ENCODE measurements at regions not wholly inside any gene's neighbourhood (a gene's known extent, or its start where the extent isn't known, plus 50 kb on each side); places are given as distances from the start of the nearest gene placed in this dataset.

DNA sequence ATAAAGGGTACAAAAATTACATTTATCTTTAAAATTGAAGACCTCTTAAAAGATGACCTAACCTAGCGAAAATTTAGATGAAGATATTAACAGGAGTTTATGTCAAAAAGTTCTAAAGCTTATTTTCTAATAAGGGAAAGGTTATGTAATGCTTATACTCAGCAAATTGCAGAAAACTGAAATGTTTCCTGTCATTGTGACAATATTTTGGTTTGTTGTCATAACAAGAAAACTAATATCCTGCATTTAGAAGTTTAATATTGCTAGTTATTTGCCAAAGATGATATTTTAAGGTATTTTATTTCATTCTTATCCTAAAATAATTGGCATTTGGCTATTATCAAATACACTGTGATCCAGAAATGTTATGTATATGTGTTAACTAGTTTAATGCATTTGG, 294.5 kb downstream of the C3orf38 start:
- ChIA-PET POLR2A (no interaction called here), CTCF (no interaction called here)
- H3K4me1 ChIP-seq (ENCODE audit: control insufficient read depth, insufficient read depth, low read length) = no peaks in the 10 kb centered on the region
- no peak overlapping the region for H3K27ac ChIP-seq (ENCODE audit: extremely low read depth, low read depth, low read length)
- H3K4me3 ChIP-seq (ENCODE audit: low read depth, low read length) = no peak overlapping the region
- TF ChIP-seq ZNF155 (tag by site-specific recombination; IDR thresholded peaks at IDR 0.05) (no peak), ZNF610 (tag by site-specific recombination; IDR thresholded peaks at IDR 0.05; ENCODE audit: borderline replicate concordance) (no peak), ZNF138 (tag by site-specific recombination; IDR thresholded peaks at IDR 0.05; ENCODE audit: borderline replicate concordance) (no peak), ZNF146 (tag by site-specific recombination; IDR thresholded peaks at IDR 0.05) (no peak), GLI2 (tag by site-specific recombination; IDR thresholded peaks at IDR 0.05; ENCODE audit: borderline replicate concordance, low read depth) (no peak)
- H3K9me3 ChIP-seq (ENCODE audit: control insufficient read depth, insufficient read depth, low read depth, low read length) = no peaks in the 10 kb centered on the region
- no peaks in the 10 kb centered on the region for H3K36me3 ChIP-seq (ENCODE audit: control insufficient read depth in 2 of 2, insufficient read depth in 1 of 2, low read length in 2 of 2)

DNA sequence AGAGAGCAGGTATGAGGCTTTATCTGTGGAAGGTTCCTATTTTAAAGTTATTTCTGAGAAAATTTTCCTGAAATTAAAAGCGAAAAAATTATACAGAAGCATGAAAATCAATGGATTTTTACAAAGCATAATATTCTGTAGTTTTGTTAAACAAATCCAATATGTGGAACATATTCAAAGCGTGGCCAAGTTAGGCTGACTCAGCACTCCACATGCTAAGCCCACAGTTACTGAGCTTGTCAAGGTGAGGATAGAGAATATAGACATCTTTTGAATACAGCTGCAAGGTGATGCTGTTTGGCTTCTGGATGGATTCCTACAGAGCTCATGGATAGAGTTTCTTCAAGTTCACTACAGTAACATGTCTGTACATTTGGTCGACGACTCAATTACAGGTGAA, 302.5 kb downstream of the C3orf38 start:
- CTCF ChIA-PET = no interaction called here
- no peaks in the 10 kb centered on the region for H3K9me3 ChIP-seq (ENCODE audit: control insufficient read depth, insufficient read depth, low read depth, low read length)
- H3K36me3 ChIP-seq (ENCODE audit: control insufficient read depth in 2 of 2, insufficient read depth in 1 of 2, low read length in 2 of 2) = no peaks in the 10 kb centered on the region
- H3K27ac ChIP-seq (ENCODE audit: extremely low read depth, low read depth, low read length) = no peak overlapping the region
- no peaks in the 10 kb centered on the region for H3K4me1 ChIP-seq (ENCODE audit: control insufficient read depth, insufficient read depth, low read length)
- TF ChIP-seq ZBTB48 (tag by site-specific recombination; IDR thresholded peaks at IDR 0.05) = no peak
- no peak for TF ChIP-seq GLIS2 (tag by site-specific recombination; IDR thresholded peaks at IDR 0.05)
- TF ChIP-seq, protein P1, sequence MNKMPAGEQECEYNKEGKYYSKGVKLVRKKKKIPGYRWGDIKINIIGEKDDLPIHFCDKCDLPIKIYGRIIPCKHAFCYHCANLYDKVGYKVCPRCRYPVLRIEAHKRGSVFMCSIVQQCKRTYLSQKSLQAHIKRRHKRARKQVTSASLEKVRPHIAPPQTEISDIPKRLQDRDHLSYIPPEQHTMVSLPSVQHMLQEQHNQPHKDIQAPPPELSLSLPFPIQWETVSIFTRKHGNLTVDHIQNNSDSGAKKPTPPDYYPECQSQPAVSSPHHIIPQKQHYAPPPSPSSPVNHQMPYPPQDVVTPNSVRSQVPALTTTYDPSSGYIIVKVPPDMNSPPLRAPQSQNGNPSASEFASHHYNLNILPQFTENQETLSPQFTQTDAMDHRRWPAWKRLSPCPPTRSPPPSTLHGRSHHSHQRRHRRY (tag by site-specific recombination; IDR thresholded peaks at IDR 0.05) = no peak
- no peak for TF ChIP-seq ZNF302 (tag by site-specific recombination; IDR thresholded peaks at IDR 0.05; ENCODE audit: low read depth)
- TF ChIP-seq, protein P2, sequence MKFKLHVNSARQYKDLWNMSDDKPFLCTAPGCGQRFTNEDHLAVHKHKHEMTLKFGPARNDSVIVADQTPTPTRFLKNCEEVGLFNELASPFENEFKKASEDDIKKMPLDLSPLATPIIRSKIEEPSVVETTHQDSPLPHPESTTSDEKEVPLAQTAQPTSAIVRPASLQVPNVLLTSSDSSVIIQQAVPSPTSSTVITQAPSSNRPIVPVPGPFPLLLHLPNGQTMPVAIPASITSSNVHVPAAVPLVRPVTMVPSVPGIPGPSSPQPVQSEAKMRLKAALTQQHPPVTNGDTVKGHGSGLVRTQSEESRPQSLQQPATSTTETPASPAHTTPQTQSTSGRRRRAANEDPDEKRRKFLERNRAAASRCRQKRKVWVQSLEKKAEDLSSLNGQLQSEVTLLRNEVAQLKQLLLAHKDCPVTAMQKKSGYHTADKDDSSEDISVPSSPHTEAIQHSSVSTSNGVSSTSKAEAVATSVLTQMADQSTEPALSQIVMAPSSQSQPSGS (tag by site-specific recombination; IDR thresholded peaks at IDR 0.05; ENCODE audit: low read depth) = no peak
- no peak for TF ChIP-seq ZNF621 (tag by site-specific recombination; IDR thresholded peaks at IDR 0.05)
- TF ChIP-seq ZNF391 (tag by site-specific recombination; IDR thresholded peaks at IDR 0.05; ENCODE audit: borderline replicate concordance, low read depth) = no peak
- no peak for TF ChIP-seq ZNF416 (tag by site-specific recombination; IDR thresholded peaks at IDR 0.05)
- TF ChIP-seq ZNF558 (tag by site-specific recombination; IDR thresholded peaks at IDR 0.05) = no peak
- TF ChIP-seq ZNF843 (tag by site-specific recombination; IDR thresholded peaks at IDR 0.05) = no peak
- TF ChIP-seq ZNF146 (tag by site-specific recombination; IDR thresholded peaks at IDR 0.05) = no peak
- TF ChIP-seq TRIM28 (IDR thresholded peaks at IDR 0.05; ENCODE audit: borderline replicate concordance, low read length) = no peak
- TF ChIP-seq ZNF174 (tag by site-specific recombination; IDR thresholded peaks at IDR 0.05) = no peak
- H3K4me3 ChIP-seq (ENCODE audit: low read depth, low read length) = no peak overlapping the region
- POLR2A ChIA-PET = no interaction called here

DNA sequence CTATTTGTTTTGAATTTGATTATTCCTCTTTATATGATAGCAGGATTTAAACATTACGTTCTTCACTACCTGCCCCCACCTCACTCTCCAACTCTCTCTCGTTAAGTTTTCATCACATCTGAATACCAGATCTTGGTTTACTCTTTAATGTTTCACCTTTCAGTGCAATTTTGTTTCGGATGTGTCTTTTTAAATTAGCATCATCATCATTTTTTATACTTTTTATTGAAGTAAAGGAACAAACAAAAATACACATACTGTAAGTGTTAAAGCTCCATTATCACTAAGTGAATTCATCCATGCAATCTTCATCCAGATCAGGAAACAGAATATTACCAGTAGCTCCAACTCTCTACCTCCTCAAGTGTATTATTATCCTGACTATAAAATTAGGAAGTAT, 310.6 kb downstream of the C3orf38 start:
- Histone ChIP-seq H3K4me3 (ENCODE audit: low read depth, low read length) (no peak overlapping the region), H3K36me3 (ENCODE audit: control insufficient read depth in 2 of 2, insufficient read depth in 1 of 2, low read length in 2 of 2) (no peaks in the 10 kb centered on the region), H3K27ac (ENCODE audit: extremely low read depth, low read depth, low read length) (no peak overlapping the region), H3K9me3 (ENCODE audit: control insufficient read depth, insufficient read depth, low read depth, low read length) (no peaks in the 10 kb centered on the region), H3K4me1 (ENCODE audit: control insufficient read depth, insufficient read depth, low read length) (no peaks in the 10 kb centered on the region)
- ChIA-PET CTCF (no interaction called here), POLR2A (no interaction called here)
- TF ChIP-seq ZNF121 (tag by site-specific recombination; IDR thresholded peaks at IDR 0.05) (no peak), ZNF677 (tag by site-specific recombination; IDR thresholded peaks at IDR 0.05) (no peak), ZNF701 (tag by site-specific recombination; IDR thresholded peaks at IDR 0.05) (no peak), ZNF830 (tag by site-specific recombination; IDR thresholded peaks at IDR 0.05; ENCODE audit: low read depth) (no peak), ZNF184 (tag by site-specific recombination; IDR thresholded peaks at IDR 0.05) (no peak), ZNF221 (tag by site-specific recombination; IDR thresholded peaks at IDR 0.05; ENCODE audit: borderline replicate concordance) (no peak), GLIS1 (tag by site-specific recombination; IDR thresholded peaks at IDR 0.05) (no peak), ZNF555 (tag by site-specific recombination; conservative IDR thresholded peaks at IDR 0.05) (no peak), ZNF777 (tag by site-specific recombination; IDR thresholded peaks at IDR 0.05; ENCODE audit: borderline replicate concordance) (no peak), GFI1B (tag by site-specific recombination; IDR thresholded peaks at IDR 0.05) (no peak), ZNF2 (tag by site-specific recombination; IDR thresholded peaks at IDR 0.05) (no peak), ZNF600 (tag by site-specific recombination; IDR thresholded peaks at IDR 0.05) (no peak)
- TF ChIP-seq, protein P3, sequence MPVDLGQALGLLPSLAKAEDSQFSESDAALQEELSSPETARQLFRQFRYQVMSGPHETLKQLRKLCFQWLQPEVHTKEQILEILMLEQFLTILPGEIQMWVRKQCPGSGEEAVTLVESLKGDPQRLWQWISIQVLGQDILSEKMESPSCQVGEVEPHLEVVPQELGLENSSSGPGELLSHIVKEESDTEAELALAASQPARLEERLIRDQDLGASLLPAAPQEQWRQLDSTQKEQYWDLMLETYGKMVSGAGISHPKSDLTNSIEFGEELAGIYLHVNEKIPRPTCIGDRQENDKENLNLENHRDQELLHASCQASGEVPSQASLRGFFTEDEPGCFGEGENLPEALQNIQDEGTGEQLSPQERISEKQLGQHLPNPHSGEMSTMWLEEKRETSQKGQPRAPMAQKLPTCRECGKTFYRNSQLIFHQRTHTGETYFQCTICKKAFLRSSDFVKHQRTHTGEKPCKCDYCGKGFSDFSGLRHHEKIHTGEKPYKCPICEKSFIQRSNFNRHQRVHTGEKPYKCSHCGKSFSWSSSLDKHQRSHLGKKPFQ (tag by site-specific recombination; IDR thresholded peaks at IDR 0.05) = no peak

Data from HEK293 (cell line).